Endothelial cell of umbilical vein (primary cell): ENCODE measurements at regions not wholly inside any gene's neighbourhood (a gene's known extent, or its start where the extent isn't known, plus 50 kb on each side); places are given as distances from the start of the nearest gene placed in this dataset.

ENCODE experiments used
- BruUV-seq: library from RNA; stranded (reverse); fragments of 400-500 nt; replicated peaks from 2 replicates; lab custom pipeline; 2021; lab: Mats Ljungman, UMichigan
- CTCF ChIA-PET: fragments of 300-600, 350-600 bp; sonication (Branson Sonifier 250); formaldehyde crosslinking; loops from one replicate; lab custom pipeline; 2021; ENCODE audit warnings: antibody characterized with exemption, inconsistent platforms; lab: Charles Lee
- POLR2A ChIA-PET: fragments of 300-600, 350-600 bp; sonication (Branson Sonifier 250); formaldehyde crosslinking; loops from one replicate; lab custom pipeline; 2021; ENCODE audit warnings: antibody characterized with exemption, inconsistent platforms; lab: Charles Lee
- DNase-seq: peaks from one replicate; pipeline ENCODE4 v3.0.0-alpha.2; 2011; ENCODE audit warnings: low read depth, low spot score
- FAIRE-seq: peaks from 2 replicates; lab custom pipeline; 2011; peaks lifted over from hg19 to GRCh38; lab: Jason Lieb, UNC
- H2AFZ ChIP-seq: 2 replicates; pipeline ENCODE4 v1.6.0; 2012; ENCODE audit warnings: low read depth, low read length, control low read depth, inconsistent platforms
- H3K27ac ChIP-seq: 2 replicates; pipeline ENCODE4 v1.5.1; 2011; ENCODE audit warnings: low read depth, mild to moderate bottlenecking, control low read depth, low read length, moderate library complexity; ENCODE audit not compliant: insufficient read depth
- H3K27me3 ChIP-seq, 2 experiments: 2 replicates each; pipeline versions ENCODE4 v1.6.0 to v1.6.1; 2011; ENCODE audit warnings: low read length in 2 of 2, mixed read lengths in 1 of 2; ENCODE audit not compliant: control insufficient read depth in 2 of 2, insufficient read depth in 2 of 2
- H3K36me3 ChIP-seq, 2 experiments: 2 replicates in 1 of 2; 3 replicates in 1 of 2; pipeline ENCODE4 v1.5.1; 2011; ENCODE audit warnings: low read length in 2 of 2, mild to moderate bottlenecking in 1 of 2, moderate library complexity in 1 of 2; ENCODE audit not compliant: control insufficient read depth in 2 of 2, insufficient read depth in 2 of 2; ENCODE audit errors: extremely low read depth in 1 of 2
- H3K4me1 ChIP-seq: 3 replicates; pipeline ENCODE4 v1.5.1; 2011; ENCODE audit warnings: mild to moderate bottlenecking, low read length; ENCODE audit not compliant: control insufficient read depth, insufficient read depth; ENCODE audit errors: extremely low read depth
- H3K4me2 ChIP-seq: 2 replicates; pipeline ENCODE4 v1.6.1; 2011; ENCODE audit warnings: low read length, control low read depth, mixed read lengths; ENCODE audit not compliant: insufficient read depth
- H3K4me3 ChIP-seq, 3 experiments: fragments of 200-600 bp in 1 of 3; sonication (generic), shearing (Covaris generic) in 1 of 3; replicated peaks in 1 of 3; 2 replicates each; pipeline ENCODE4 v1.5.1; 2011 to 2016; ENCODE audit warnings: control low read depth in 3 of 3, low read length in 3 of 3, mild to moderate bottlenecking in 2 of 3, inconsistent platforms in 1 of 3, low read depth in 1 of 3, moderate library complexity in 1 of 3; ENCODE audit not compliant: insufficient read depth in 1 of 3
- H3K79me2 ChIP-seq: 2 replicates; pipeline ENCODE4 v1.6.0; 2012; ENCODE audit warnings: low read length, inconsistent platforms; ENCODE audit not compliant: control insufficient read depth, insufficient read depth
- H3K9ac ChIP-seq: replicated peaks from 2 replicates; pipeline ENCODE3; 2011; ENCODE audit warnings: low read length, control low read depth; ENCODE audit not compliant: insufficient read depth; ENCODE audit errors: extremely low read depth
- H3K9me1 ChIP-seq: replicated peaks from 3 replicates; pipeline ENCODE4 v1.6.0; 2011; ENCODE audit warnings: mild to moderate bottlenecking, low read length; ENCODE audit not compliant: control insufficient read depth, insufficient read depth; ENCODE audit errors: extremely low read depth
- H3K9me3 ChIP-seq: replicated peaks from 2 replicates; pipeline ENCODE4 v1.5.1; 2012; ENCODE audit warnings: low read length, inconsistent platforms; ENCODE audit not compliant: control insufficient read depth, insufficient read depth
- H4K20me1 ChIP-seq: replicated peaks from 2 replicates; pipeline ENCODE3; 2011; ENCODE audit warnings: mild to moderate bottlenecking, low read length; ENCODE audit not compliant: control insufficient read depth, insufficient read depth; ENCODE audit errors: extremely low read depth
- EZH2 ChIP-seq: IDR thresholded peaks from 2 replicates; pipeline ENCODE4 v1.6.1; 2012; ENCODE audit warnings: borderline replicate concordance, low read depth, mild to moderate bottlenecking, moderate library complexity, low read length, inconsistent platforms; ENCODE audit not compliant: severe bottlenecking
- GATA2 ChIP-seq: IDR thresholded peaks from 2 replicates; pipeline ENCODE4 v1.7.0; 2011; ENCODE audit warnings: low read depth, mild to moderate bottlenecking, moderate library complexity, mixed read lengths, low read length; ENCODE audit not compliant: insufficient read length, insufficient read depth
- JUN ChIP-seq: IDR thresholded peaks from 2 replicates; pipeline ENCODE4 v1.6.1; 2011; ENCODE audit warnings: borderline replicate concordance, low read depth; ENCODE audit not compliant: insufficient read length, insufficient read depth
- MAX ChIP-seq: IDR thresholded peaks from 2 replicates; pipeline ENCODE4 v1.6.1; 2011; ENCODE audit not compliant: insufficient read depth, insufficient read length
- MYC ChIP-seq: IDR thresholded peaks from one replicate; pipeline ENCODE4 v1.6.1; 2011; ENCODE audit warnings: mild to moderate bottlenecking, low read depth, low read length
- POLR2A ChIP-seq: IDR thresholded peaks from 2 replicates; pipeline ENCODE4 v1.6.1; 2012; ENCODE audit warnings: low read depth, mild to moderate bottlenecking, control low read depth, low read length
- POLR2AphosphoS5 ChIP-seq: IDR thresholded peaks from 2 replicates; pipeline ENCODE4 v1.6.1; 2012; ENCODE audit warnings: low read depth, mild to moderate bottlenecking, control low read depth, low read length, moderate library complexity; ENCODE audit not compliant: insufficient read depth
- dilution Hi-C: fragments of 300-500 bp; cut with MboI; formaldehyde crosslinking; loops from one replicate; pipeline ENCODE4 v1.15.0; 2019; ENCODE audit warnings: low sequenced_read_pairs; ENCODE audit not compliant: extremely low pct_ligation_motif_present
- intact Hi-C: fragments of 100-400 bp; cut with micrococcal nuclease; formaldehyde crosslinking; loops from one replicate; pipeline ENCODE4 v1.10.0; 2022
- TF ChIP-seq, protein P1 (sequence below), 2 donors: IDR thresholded peaks; 1 replicate in 1 of 2; 2 replicates in 1 of 2; pipeline ENCODE4 v1.5.1; 2011; ENCODE audit warnings: low read length in 2 of 2, mild to moderate bottlenecking in 2 of 2, moderate library complexity in 2 of 2, control low read depth in 1 of 2, inconsistent platforms in 1 of 2, low read depth in 1 of 2; ENCODE audit not compliant: insufficient read depth in 1 of 2; ENCODE audit errors: extremely low read depth in 1 of 2

GRCh38 chr14:53519137-53519536, 366.0 kb upstream of the DDHD1 start:
- CTCF ChIA-PET = no interaction called here
- Histone ChIP-seq H3K79me2 (no peaks in the 10 kb centered on the region), H3K4me2 (no peak overlapping the region), H2AFZ (no peak overlapping the region), H3K27ac (no peak overlapping the region), H4K20me1 (no peaks in the 10 kb centered on the region), H3K9ac (no peak overlapping the region), H3K9me3 (no peaks in the 10 kb centered on the region), H3K4me1 (no peaks in the 10 kb centered on the region), H3K36me3 (no peaks in the 10 kb centered on the region), H3K27me3 (peaks cover 2 to 9% of the 10 kb centered on the region in 2 experiments), H3K9me1 (no peaks in the 10 kb centered on the region), H3K4me3 (no peak overlapping the region)
- no peak for FAIRE-seq
- intact Hi-C loops (no loop called here), dilution Hi-C loops (no loop called here)
- TF ChIP-seq MYC (no peak), JUN (no peak), GATA2 (no peak), POLR2AphosphoS5 (no peak), EZH2 (no peak), MAX (no peak), POLR2A (no peak)
- TF ChIP-seq, protein P1, sequence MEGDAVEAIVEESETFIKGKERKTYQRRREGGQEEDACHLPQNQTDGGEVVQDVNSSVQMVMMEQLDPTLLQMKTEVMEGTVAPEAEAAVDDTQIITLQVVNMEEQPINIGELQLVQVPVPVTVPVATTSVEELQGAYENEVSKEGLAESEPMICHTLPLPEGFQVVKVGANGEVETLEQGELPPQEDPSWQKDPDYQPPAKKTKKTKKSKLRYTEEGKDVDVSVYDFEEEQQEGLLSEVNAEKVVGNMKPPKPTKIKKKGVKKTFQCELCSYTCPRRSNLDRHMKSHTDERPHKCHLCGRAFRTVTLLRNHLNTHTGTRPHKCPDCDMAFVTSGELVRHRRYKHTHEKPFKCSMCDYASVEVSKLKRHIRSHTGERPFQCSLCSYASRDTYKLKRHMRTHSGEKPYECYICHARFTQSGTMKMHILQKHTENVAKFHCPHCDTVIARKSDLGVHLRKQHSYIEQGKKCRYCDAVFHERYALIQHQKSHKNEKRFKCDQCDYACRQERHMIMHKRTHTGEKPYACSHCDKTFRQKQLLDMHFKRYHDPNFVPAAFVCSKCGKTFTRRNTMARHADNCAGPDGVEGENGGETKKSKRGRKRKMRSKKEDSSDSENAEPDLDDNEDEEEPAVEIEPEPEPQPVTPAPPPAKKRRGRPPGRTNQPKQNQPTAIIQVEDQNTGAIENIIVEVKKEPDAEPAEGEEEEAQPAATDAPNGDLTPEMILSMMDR (IDR thresholded peaks at IDR 0.05; ENCODE audit: extremely low read depth in 1 of 2, insufficient read depth in 1 of 2, low read depth in 1 of 2, low read length in 2 of 2) = no peak
- BruUV-seq = no TSS peak
- DNase-seq = no peak
- POLR2A ChIA-PET = no interaction called here
